IMR-90 (cell line): ENCODE measurements at regions not wholly inside any gene's neighbourhood (a gene's known extent, or its start where the extent isn't known, plus 50 kb on each side); places are given as distances from the start of the nearest gene placed in this dataset.

Experiments
- ATAC-seq: fragments of 200-7000 bp; cut with Tn5 transposase; 2 replicates; pipeline ENCODE4 v1.9.1; 2020; ENCODE audit warnings: low read depth, mild to moderate bottlenecking, moderate library complexity
- BruUV-seq: library from RNA; stranded (reverse); fragments of 400-500 nt; replicated peaks from 2 replicates; lab custom pipeline; 2021; lab: Mats Ljungman, UMichigan
- CTCF ChIA-PET: fragments of 300-600 bp; formaldehyde crosslinking; extraction: SDS; loops from one replicate; lab custom pipeline; 2021; ENCODE audit warnings: antibody characterized with exemption; lab: Yijun Ruan, JAX
- POLR2A ChIA-PET: fragments of 300-600 bp; sonication (Branson Sonifier 250); formaldehyde crosslinking; loops from one replicate; lab custom pipeline; 2022; ENCODE audit warnings: antibody characterized with exemption; ENCODE audit not compliant: unreplicated experiment; lab: Charles Lee
- DNase-seq: peaks from one replicate; pipeline ENCODE4 v3.0.0; 2013
- H2AFZ ChIP-seq: replicated peaks from 2 replicates; pipeline ENCODE3; 2013; ENCODE audit warnings: low read length, mild to moderate bottlenecking; ENCODE audit not compliant: poor library complexity
- H2AK5ac ChIP-seq: 2 replicates; pipeline ENCODE4 v1.6.1; 2013; ENCODE audit warnings: low read depth, low read length, inconsistent platforms
- H2AK9ac ChIP-seq: replicated peaks from 2 replicates; pipeline ENCODE3; 2013; ENCODE audit warnings: mild to moderate bottlenecking, low read depth, low read length, moderate library complexity; ENCODE audit not compliant: poor library complexity
- H2BK120ac ChIP-seq: 2 replicates; pipeline ENCODE4 v1.6.1; 2013; ENCODE audit warnings: low read depth, low read length, inconsistent platforms
- H2BK15ac ChIP-seq: 3 replicates; pipeline ENCODE4 v1.6.1; 2013; ENCODE audit warnings: low read depth, low read length, inconsistent platforms
- H2BK20ac ChIP-seq: 2 replicates; pipeline ENCODE4 v1.6.1; 2013; ENCODE audit warnings: low read depth, mild to moderate bottlenecking, inconsistent platforms, low read length, moderate library complexity
- H2BK5ac ChIP-seq: 2 replicates; pipeline ENCODE4 v1.6.1; 2013; ENCODE audit warnings: mild to moderate bottlenecking, low read depth, low read length, inconsistent platforms; ENCODE audit not compliant: poor library complexity, severe bottlenecking
- H3K14ac ChIP-seq: replicated peaks from 2 replicates; pipeline ENCODE4 v1.6.1; 2013; ENCODE audit warnings: low read depth, low read length, inconsistent platforms
- H3K18ac ChIP-seq: 2 replicates; pipeline ENCODE4 v1.6.1; 2013; ENCODE audit warnings: low read depth, low read length, control low read depth
- H3K23ac ChIP-seq: 2 replicates; pipeline ENCODE4 v1.6.1; 2013; ENCODE audit warnings: low read depth, low read length, inconsistent platforms
- H3K27ac ChIP-seq: 2 replicates; pipeline ENCODE4 v1.5.1; 2013; ENCODE audit warnings: mild to moderate bottlenecking, control low read depth, low read length; ENCODE audit not compliant: insufficient read depth
- H3K27me3 ChIP-seq: 2 replicates; pipeline ENCODE4 v1.6.1; 2013; ENCODE audit warnings: low read length; ENCODE audit not compliant: control insufficient read depth, insufficient read depth
- H3K36me3 ChIP-seq: 2 replicates; pipeline ENCODE4 v1.6.1; 2013; ENCODE audit warnings: low read length, mixed read lengths; ENCODE audit not compliant: control insufficient read depth, insufficient read depth
- H3K4ac ChIP-seq: 2 replicates; pipeline ENCODE4 v1.6.1; 2013; ENCODE audit warnings: low read depth, low read length, inconsistent platforms
- H3K4me1 ChIP-seq: 2 replicates; pipeline ENCODE4 v1.6.1; 2013; ENCODE audit warnings: low read length, mixed read lengths; ENCODE audit not compliant: control insufficient read depth, insufficient read depth
- H3K4me2 ChIP-seq: 2 replicates; pipeline ENCODE4 v1.6.1; 2013; ENCODE audit warnings: low read depth, mild to moderate bottlenecking, control low read depth, low read length, moderate library complexity
- H3K4me3 ChIP-seq: 2 replicates; pipeline ENCODE4 v1.5.1; 2013; ENCODE audit warnings: low read depth, mild to moderate bottlenecking, control low read depth, low read length, moderate library complexity; ENCODE audit not compliant: insufficient read depth
- H3K56ac ChIP-seq: 2 replicates; pipeline ENCODE4 v1.6.1; 2013; ENCODE audit warnings: low read length, inconsistent platforms; ENCODE audit not compliant: insufficient read depth; ENCODE audit errors: extremely low read depth
- H3K79me1 ChIP-seq, 2 experiments: 2 replicates each; pipeline ENCODE4 v1.6.1; 2013; ENCODE audit warnings: low read length in 2 of 2, inconsistent platforms in 1 of 2, low read depth in 1 of 2
- H3K9ac ChIP-seq: 2 replicates; pipeline ENCODE4 v1.6.1; 2013; ENCODE audit warnings: low read depth, low read length, control low read depth
- H3K9me1 ChIP-seq: 2 replicates; pipeline ENCODE4 v1.6.1; 2013; ENCODE audit warnings: low read length, inconsistent platforms; ENCODE audit not compliant: insufficient read depth
- H3K9me3 ChIP-seq: 2 replicates; pipeline ENCODE4 v1.6.1; 2013; ENCODE audit warnings: low read length; ENCODE audit not compliant: control insufficient read depth, insufficient read depth
- H4K20me1 ChIP-seq: 2 replicates; pipeline ENCODE4 v1.6.1; 2013; ENCODE audit warnings: low read length, inconsistent platforms; ENCODE audit not compliant: insufficient read depth
- H4K5ac ChIP-seq: 2 replicates; pipeline ENCODE4 v1.6.1; 2013; ENCODE audit warnings: mild to moderate bottlenecking, low read depth, low read length, control low read depth
- H4K8ac ChIP-seq, 2 experiments: 2 replicates each; pipeline ENCODE4 v1.6.1; 2013; ENCODE audit warnings: low read depth in 2 of 2, low read length in 2 of 2, control low read depth in 1 of 2, inconsistent platforms in 1 of 2
- H4K91ac ChIP-seq: 2 replicates; pipeline ENCODE4 v1.6.1; 2013; ENCODE audit warnings: low read depth, low read length, inconsistent platforms; ENCODE audit not compliant: insufficient read depth
- BHLHE40 ChIP-seq: fragments of 150-350 bp; IDR thresholded peaks from 2 replicates; pipeline ENCODE4 v1.6.1; 2016; ENCODE audit warnings: mild to moderate bottlenecking, low read depth, low read length
- CEBPB ChIP-seq: IDR thresholded peaks from 2 replicates; pipeline ENCODE4 v1.6.1; 2012; ENCODE audit warnings: low read depth, low read length, improper control_type of control experiment
- CHD1 ChIP-seq: IDR thresholded peaks from 2 replicates; pipeline ENCODE4 v1.6.1; 2012; ENCODE audit warnings: low read depth, low read length, improper control_type of control experiment
- CTCF ChIP-seq: conservative IDR thresholded peaks from 2 replicates; pipeline ENCODE4 v1.5.1; 2012; ENCODE audit warnings: mild to moderate bottlenecking, low read depth, low read length, improper control_type of control experiment
- ELK1 ChIP-seq: fragments of 150-350 bp; IDR thresholded peaks from 2 replicates; pipeline ENCODE4 v1.6.1; 2016; ENCODE audit warnings: low read depth, mild to moderate bottlenecking, low read length, moderate library complexity, borderline replicate concordance
- FOS ChIP-seq: fragments of 150-350 bp; IDR thresholded peaks from 2 replicates; pipeline ENCODE4 v1.6.1; 2016; ENCODE audit warnings: low read depth, low read length
- MAFK ChIP-seq: IDR thresholded peaks from 2 replicates; pipeline ENCODE4 v1.6.1; 2012; ENCODE audit warnings: low read depth, low read length, improper control_type of control experiment
- MAZ ChIP-seq: IDR thresholded peaks from 2 replicates; pipeline ENCODE4 v1.6.1; 2012; ENCODE audit warnings: low read depth, mild to moderate bottlenecking, low read length, improper control_type of control experiment, moderate library complexity, borderline replicate concordance
- MXI1 ChIP-seq: IDR thresholded peaks from 2 replicates; pipeline ENCODE4 v1.6.1; 2012; ENCODE audit warnings: low read depth, mild to moderate bottlenecking, low read length, moderate library complexity, borderline replicate concordance
- NFE2L2 ChIP-seq: fragments of 150-350 bp; IDR thresholded peaks from 2 replicates; pipeline ENCODE4 v1.6.1; 2016; ENCODE audit warnings: low read depth, mild to moderate bottlenecking, low read length
- POLR2A ChIP-seq: IDR thresholded peaks from 2 replicates; pipeline ENCODE4 v1.6.1; 2012; ENCODE audit warnings: mild to moderate bottlenecking, low read depth, low read length
- RAD21 ChIP-seq: IDR thresholded peaks from 2 replicates; pipeline ENCODE4 v1.6.1; 2012; ENCODE audit warnings: low read length, improper control_type of control experiment
- RCOR1 ChIP-seq: IDR thresholded peaks from 2 replicates; pipeline ENCODE4 v1.6.1; 2012; ENCODE audit warnings: mild to moderate bottlenecking, low read length, improper control_type of control experiment; ENCODE audit not compliant: insufficient replicate concordance
- RFX5 ChIP-seq: IDR thresholded peaks from 2 replicates; pipeline ENCODE4 v1.8.0; 2012; ENCODE audit warnings: low read depth, mild to moderate bottlenecking, low read length, moderate library complexity
- SMC3 ChIP-seq: fragments of 150-350 bp; IDR thresholded peaks from 2 replicates; pipeline ENCODE4 v1.6.1; 2016; ENCODE audit warnings: low read depth, mild to moderate bottlenecking, antibody characterized with exemption, low read length, moderate library complexity
- USF2 ChIP-seq: fragments of 150-350 bp; IDR thresholded peaks from 2 replicates; pipeline ENCODE4 v1.6.1; 2017; ENCODE audit warnings: mild to moderate bottlenecking, antibody characterized with exemption, low read length, low read depth
- WGBS, 2 experiments: methylation state at CpG; one replicate each; pipeline versions ENCODE4 v1.1.5 to v1.1.7; 2013; ENCODE audit warnings: missing lambda C conversion rate in 2 of 2; ENCODE audit not compliant: insufficient read length in 1 of 2; ENCODE audit errors: extremely low coverage in 2 of 2; 5-methylcytosine and 5-hydroxymethylcytosine counted together
- dilution Hi-C: fragments of 300-500 bp; cut with HindIII; formaldehyde crosslinking; loops from one replicate; pipeline ENCODE4 v1.14.3; 2018; ENCODE audit warnings: low sequenced_read_pairs; ENCODE audit not compliant: unreplicated experiment
- in situ Hi-C: fragments of 300-500 bp; cut with MboI; formaldehyde crosslinking; loops from 3 replicates; pipeline ENCODE4 v1.14.3; 2019; ENCODE audit warnings: low sequenced_read_pairs, inconsistent platforms, mixed read lengths
- intact Hi-C: fragments of 100-400 bp; cut with micrococcal nuclease; formaldehyde crosslinking; loops from 2 replicates; pipeline ENCODE4 v1.10.0; 2022

- Histone ChIP-seq H4K20me1 (no peaks in the 10 kb centered on the region), H2AK9ac (no peak overlapping the region), H3K56ac (no peak overlapping the region), H3K9me3 (no peaks in the 10 kb centered on the region), H3K4me2 (no peak overlapping the region), H3K27ac (no peak overlapping the region), H2BK15ac (no peak overlapping the region), H4K8ac (no peak overlapping the region), H3K79me1 (no peaks in the 10 kb centered on the region), H3K4ac (no peak overlapping the region), H2BK5ac (no peak overlapping the region), H3K9ac (no peak overlapping the region), H3K23ac (no peak overlapping the region), H2BK20ac (no peak overlapping the region), H3K36me3 (no peaks in the 10 kb centered on the region), H3K9me1 (no peaks in the 10 kb centered on the region), H2BK120ac (no peak overlapping the region), H3K4me3 (no peak overlapping the region), H4K5ac (no peak overlapping the region), H2AK5ac (no peak overlapping the region), H4K91ac (no peak overlapping the region), H3K14ac (no peak overlapping the region), H3K4me1 (no peaks in the 10 kb centered on the region), H2AFZ (no peak overlapping the region), H3K27me3 (no peaks in the 10 kb centered on the region), H3K18ac (no peak overlapping the region)
- ATAC-seq (no peak), DNase-seq (no peak)
- TF ChIP-seq RAD21 (no peak), ELK1 (no peak), CTCF (no peak), NFE2L2 (no peak), SMC3 (no peak), MXI1 (no peak), RCOR1 (no peak), CHD1 (no peak), MAFK (no peak), RFX5 (no peak), MAZ (no peak), FOS (no peak), USF2 (no peak), BHLHE40 (no peak), POLR2A (no peak), CEBPB (no peak)
- intact Hi-C loops, result no loop called here
- dilution Hi-C loops, result no loop called here
- no TSS peak for BruUV-seq
- CTCF ChIA-PET, result no interaction called here
- WGBS, 2 experiments, result no CpG with 5 or more reads among the region's 1 CpG
- POLR2A ChIA-PET, result no interaction called here
- in situ Hi-C loops, result no loop called here
Measured at GRCh38 chr5:92627186-92627585, 953.8 kb downstream of the NR2F1-AS1 start.
